Small intestine (tissue), 7 donors: ENCODE measurements at regions not wholly inside any gene's neighbourhood (a gene's known extent, or its start where the extent isn't known, plus 50 kb on each side); places are given as distances from the start of the nearest gene placed in this dataset.

ENCODE experiments used
- DNase-seq, 2 donors: peaks; one replicate each; pipeline versions ENCODE4 v3.0.0 to v3.0.0-alpha.2; 2013
- FAIRE-seq: peaks from 2 replicates; lab custom pipeline; 2012; peaks lifted over from hg19 to GRCh38; lab: Jason Lieb, UNC
- H3K27ac ChIP-seq, 3 donors: one replicate each; pipeline ENCODE4 v1.5.1; 2013; ENCODE audit warnings: low read length in 2 of 3, mild to moderate bottlenecking in 2 of 3, control low read depth in 1 of 3, inconsistent platforms in 1 of 3, low read depth in 1 of 3, moderate library complexity in 1 of 3
- H3K27me3 ChIP-seq, 3 donors: one replicate each; pipeline ENCODE4 v1.6.1; 2013; ENCODE audit warnings: low read length in 3 of 3, inconsistent platforms in 1 of 3; ENCODE audit not compliant: control insufficient read depth in 3 of 3, insufficient read depth in 3 of 3
- H3K36me3 ChIP-seq, 3 donors: one replicate each; pipeline ENCODE4 v1.6.1; 2013; ENCODE audit warnings: low read length in 3 of 3, inconsistent platforms in 1 of 3, low read depth in 1 of 3, mild to moderate bottlenecking in 1 of 3, moderate library complexity in 1 of 3; ENCODE audit not compliant: control insufficient read depth in 3 of 3, insufficient read depth in 2 of 3
- H3K4me1 ChIP-seq, 3 donors: one replicate each; pipeline ENCODE4 v1.6.1; 2013; ENCODE audit warnings: low read length in 2 of 3, inconsistent platforms in 1 of 3, low read depth in 1 of 3, mild to moderate bottlenecking in 1 of 3, moderate library complexity in 1 of 3; ENCODE audit not compliant: control insufficient read depth in 3 of 3, insufficient read depth in 2 of 3
- H3K4me3 ChIP-seq, 3 donors: one replicate each; pipeline ENCODE4 v1.5.1; 2013; ENCODE audit warnings: low read length in 3 of 3, control low read depth in 1 of 3, inconsistent platforms in 1 of 3, low read depth in 1 of 3, mild to moderate bottlenecking in 1 of 3, moderate library complexity in 1 of 3
- H3K9me3 ChIP-seq, 2 donors: one replicate each; pipeline ENCODE4 v1.6.1; 2013; ENCODE audit warnings: low read depth in 1 of 2, low read length in 1 of 2; ENCODE audit not compliant: control insufficient read depth in 2 of 2, insufficient read depth in 1 of 2
- WGBS, 3 donors: extraction: QIAGEN DNeasy Blood & Tissue Kit; methylation state at CpG; one replicate each; pipeline ENCODE4 v1.1.7; 2013; 5-methylcytosine and 5-hydroxymethylcytosine counted together
- donor health status: healthy with polysubstance abuse.
- donor health status: control.
- donor health status: control.
- donor health status: Bipolar disorder and iron deficiency.
- donor health status: healthy.

DNA sequence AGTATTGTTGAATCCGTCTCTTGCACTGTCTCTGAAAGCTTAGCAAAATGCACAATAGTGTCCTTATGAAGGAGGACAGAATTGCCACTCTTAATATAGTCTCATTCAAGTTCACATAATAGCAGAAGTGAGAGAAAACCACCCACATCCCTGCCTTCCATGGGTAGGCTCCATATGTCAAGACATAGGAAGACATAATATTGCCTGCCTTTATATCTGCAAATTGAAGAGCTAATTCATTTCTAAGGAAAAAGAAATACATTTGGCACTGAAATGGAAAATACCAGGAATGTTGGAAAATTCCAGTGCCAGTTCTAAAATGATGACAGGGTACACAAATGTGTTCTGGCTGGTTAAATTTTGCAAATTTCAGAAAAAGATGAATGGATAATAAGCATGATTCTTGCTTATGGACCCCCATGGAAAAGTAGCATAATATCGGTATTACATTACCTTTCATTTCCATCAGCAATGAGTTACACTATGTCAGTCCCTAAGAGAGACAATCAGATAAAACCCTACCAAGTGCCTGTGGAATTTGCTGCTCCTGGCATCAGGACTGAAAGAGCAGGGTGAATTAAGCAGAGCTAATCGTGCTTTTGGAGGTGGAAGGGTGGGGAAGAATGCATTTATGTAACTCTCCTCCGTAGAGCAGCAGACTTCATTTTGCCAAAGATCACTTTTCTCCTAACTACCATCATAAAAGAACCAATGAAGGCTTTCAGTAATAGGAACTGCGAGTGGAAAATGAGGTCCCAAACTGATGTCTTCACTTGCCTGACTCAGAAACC lies 312.6 kb downstream of the FGFR2 start:
- Histone ChIP-seq H3K27me3 (no peaks in the 10 kb centered on the region), H3K4me1 (peaks cover 0 to 8% (median 4%) of the 10 kb centered on the region in 3 donors), H3K36me3 (no peaks in the 10 kb centered on the region), H3K27ac (no peak overlapping the region), H3K9me3 (no peaks in the 10 kb centered on the region), H3K4me3 (no peak overlapping the region)
- DNase-seq = no peak
- FAIRE-seq = no peak
- 37 to 68% (median 41%) methylated on average over 5 of the region's 5 CpGs for WGBS, 3 donors

DNA sequence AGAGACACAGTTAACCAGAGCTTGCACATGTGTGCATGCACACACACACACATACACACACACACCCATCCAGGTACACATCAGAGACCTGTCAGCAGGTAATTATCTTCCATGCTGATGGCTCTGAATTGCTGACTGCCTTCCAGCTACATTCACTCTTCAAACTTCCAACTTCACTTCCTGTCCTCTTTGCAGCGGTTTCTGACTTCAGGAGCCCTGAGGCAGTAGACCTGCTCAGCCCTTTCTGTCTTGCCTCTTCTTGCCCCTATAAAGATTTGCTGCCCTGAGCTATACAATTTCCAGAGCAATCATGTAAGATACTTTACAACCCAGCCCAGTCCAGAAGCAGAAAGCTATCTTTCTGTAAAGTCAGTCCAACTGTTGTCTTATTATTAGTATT lies 310.2 kb downstream of the FGFR2 start:
- 70 to 94% (median 75%) methylated on average over 1 of the region's 1 CpG for WGBS, 3 donors
- no peak overlapping the region for H3K27ac ChIP-seq
- H3K4me3 ChIP-seq = no peak overlapping the region
- FAIRE-seq (no peak), DNase-seq (no peak)
- no peaks in the 10 kb centered on the region for H3K27me3 ChIP-seq
- no peaks in the 10 kb centered on the region for H3K9me3 ChIP-seq
- H3K4me1 ChIP-seq = peaks cover 0 to 11% (median 4%) of the 10 kb centered on the region in 3 donors
- no peaks in the 10 kb centered on the region for H3K36me3 ChIP-seq

DNA sequence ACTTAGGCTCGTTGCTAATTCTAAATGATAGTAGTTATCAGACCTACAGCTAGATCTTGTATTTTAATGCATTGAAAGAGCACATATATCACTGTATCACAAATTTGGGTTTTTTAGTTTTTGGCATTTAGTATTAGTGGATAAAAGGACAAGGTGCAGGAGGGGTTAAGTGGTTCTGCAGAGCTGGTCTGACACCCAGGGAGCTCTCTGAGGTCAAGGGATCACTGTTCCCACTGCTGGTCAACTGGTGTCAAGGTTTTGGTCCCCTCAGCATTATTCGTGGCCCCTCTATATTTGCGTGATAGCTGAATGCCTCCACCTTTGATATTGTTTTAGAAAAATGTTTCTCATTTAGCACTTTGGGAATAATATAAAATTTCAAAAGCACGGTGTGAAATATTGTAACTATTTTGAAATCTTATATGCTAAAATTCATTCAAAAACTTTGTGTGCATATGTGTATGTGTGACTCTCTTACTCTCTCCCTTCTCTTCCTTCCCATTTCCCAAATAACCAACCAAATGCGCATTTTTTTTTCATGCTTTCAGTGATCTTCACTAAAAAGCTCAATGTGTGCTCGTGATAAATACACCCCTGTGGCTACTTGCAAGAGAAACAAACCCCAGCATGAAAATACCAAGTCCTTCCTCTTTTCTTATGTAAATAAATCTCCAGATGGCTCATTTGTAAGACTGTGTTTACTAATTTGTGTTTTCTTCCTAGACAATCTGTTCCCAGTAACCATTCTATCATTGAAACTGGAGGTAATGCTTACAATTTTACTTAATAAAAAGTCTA lies 309.2 kb downstream of the FGFR2 start:
- 61 to 82% (median 71%) methylated on average over 6 of the region's 6 CpGs for WGBS, 3 donors
- peaks cover 0 to 11% (median 4%) of the 10 kb centered on the region in 3 donors for H3K4me1 ChIP-seq
- no peaks in the 10 kb centered on the region for H3K27me3 ChIP-seq
- no peaks in the 10 kb centered on the region for H3K36me3 ChIP-seq
- no peaks in the 10 kb centered on the region for H3K9me3 ChIP-seq
- H3K4me3 ChIP-seq = no peak overlapping the region
- DNase-seq = no peak
- no peak overlapping the region for H3K27ac ChIP-seq
- FAIRE-seq = no peak

DNA sequence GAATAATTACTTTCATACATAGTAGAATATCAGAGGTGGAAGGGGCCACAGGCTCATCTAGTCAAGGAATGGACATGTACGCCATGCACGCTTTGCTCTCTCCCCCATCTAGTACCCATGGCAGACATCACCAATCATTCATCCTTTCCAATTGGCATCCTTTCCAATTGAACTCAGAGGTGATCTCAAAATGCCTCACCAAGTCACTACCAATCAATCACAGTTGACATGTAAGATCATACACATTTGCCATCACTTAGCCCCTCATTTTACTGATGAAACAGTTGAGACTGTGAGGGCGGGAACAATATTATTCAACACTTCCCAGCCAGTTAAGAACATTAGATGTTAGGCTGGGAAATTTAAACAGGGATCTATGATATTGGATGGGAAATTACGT lies 308.4 kb downstream of the FGFR2 start:
- H3K4me1 ChIP-seq = peaks cover 0 to 12% (median 4%) of the 10 kb centered on the region in 3 donors
- no peaks in the 10 kb centered on the region for H3K36me3 ChIP-seq
- DNase-seq (no peak), FAIRE-seq (no peak)
- no peaks in the 10 kb centered on the region for H3K9me3 ChIP-seq
- no peaks in the 10 kb centered on the region for H3K27me3 ChIP-seq
- 88 to 98% (median 94%) methylated on average over 4 of the region's 4 CpGs for WGBS, 3 donors
- no peak overlapping the region for H3K27ac ChIP-seq
- no peak overlapping the region for H3K4me3 ChIP-seq

DNA sequence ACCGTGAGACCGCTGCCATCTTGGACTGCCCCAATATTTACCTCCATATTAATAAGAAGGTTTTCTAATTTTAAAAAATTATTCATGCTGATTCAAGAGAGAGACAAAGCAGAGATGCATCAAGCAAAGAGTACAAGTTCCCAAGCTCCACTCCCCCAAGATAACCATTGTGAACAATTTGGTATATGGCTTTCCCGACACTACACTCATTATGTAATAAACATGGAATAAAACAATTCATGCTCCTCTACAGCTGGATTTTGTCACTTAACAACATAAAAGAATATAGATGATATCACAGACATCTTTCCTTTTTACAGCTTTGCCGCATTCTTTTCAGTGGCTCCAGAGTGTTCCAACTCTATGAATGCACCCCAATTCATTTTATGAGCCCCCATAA lies 307.6 kb downstream of the FGFR2 start:
- 86 to 92% (median 87%) methylated on average over 4 of the region's 4 CpGs for WGBS, 3 donors
- H3K36me3 ChIP-seq = no peaks in the 10 kb centered on the region
- peaks cover 0 to 21% (median 2%) of the 10 kb centered on the region in 3 donors for H3K4me1 ChIP-seq
- H3K4me3 ChIP-seq = no peak overlapping the region
- FAIRE-seq (no peak), DNase-seq (no peak)
- H3K9me3 ChIP-seq = no peaks in the 10 kb centered on the region
- no peak overlapping the region for H3K27ac ChIP-seq
- H3K27me3 ChIP-seq = no peaks in the 10 kb centered on the region

DNA sequence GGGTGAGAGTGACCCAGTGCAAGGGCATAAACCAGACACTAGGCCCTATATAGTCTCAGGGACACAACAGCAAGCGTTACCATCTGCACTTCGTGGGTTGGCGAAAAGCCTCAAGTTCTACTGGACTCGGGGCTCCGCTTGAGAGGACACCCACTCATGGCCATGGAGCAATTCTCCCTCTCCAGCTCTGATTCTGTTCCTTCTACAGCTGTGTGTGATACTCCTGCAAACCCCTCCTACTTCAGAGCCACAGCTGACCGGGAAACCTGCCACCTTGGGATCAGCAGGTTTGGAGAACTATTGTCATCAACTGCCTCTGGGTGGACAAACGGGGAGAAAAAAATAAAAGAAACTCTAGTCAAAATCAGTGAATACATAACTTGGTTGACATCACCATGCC lies 306.9 kb downstream of the FGFR2 start:
- no peaks in the 10 kb centered on the region for H3K9me3 ChIP-seq
- H3K27me3 ChIP-seq = no peaks in the 10 kb centered on the region
- FAIRE-seq (no peak), DNase-seq (no peak)
- H3K27ac ChIP-seq = no peak overlapping the region
- no peak overlapping the region for H3K4me3 ChIP-seq
- peaks cover 0 to 25% (median 0%) of the 10 kb centered on the region in 3 donors for H3K4me1 ChIP-seq
- no peaks in the 10 kb centered on the region for H3K36me3 ChIP-seq
- WGBS, 3 donors = 86 to 88% (median 88%) methylated on average over 7 of the region's 7 CpGs

DNA sequence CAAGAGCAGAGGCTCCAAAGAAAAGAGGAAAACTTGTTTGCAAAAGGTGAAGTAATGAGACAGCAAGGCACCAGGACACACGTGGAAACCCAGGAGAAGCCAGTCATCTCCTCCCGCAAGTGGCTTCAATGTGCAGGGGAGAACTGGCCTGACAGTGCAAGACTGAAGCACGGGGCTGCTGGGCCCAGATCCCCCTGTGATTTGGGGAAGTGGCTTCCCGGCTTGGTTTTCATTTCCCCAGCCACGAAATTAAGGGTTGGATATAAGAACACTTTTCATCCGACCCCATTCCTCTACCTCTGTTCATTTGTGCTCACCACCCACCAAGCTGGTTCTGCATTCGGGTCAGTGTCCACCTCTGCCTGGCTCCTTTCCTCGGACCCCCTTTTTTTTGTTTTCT lies 306.4 kb downstream of the FGFR2 start:
- Histone ChIP-seq H3K4me1 (peaks cover 0 to 25% (median 0%) of the 10 kb centered on the region in 3 donors), H3K4me3 (no peak overlapping the region), H3K9me3 (no peaks in the 10 kb centered on the region), H3K27ac (no peak overlapping the region), H3K36me3 (no peaks in the 10 kb centered on the region), H3K27me3 (no peaks in the 10 kb centered on the region)
- DNase-seq = no peak
- 48 to 75% (median 65%) methylated on average over 8 of the region's 8 CpGs for WGBS, 3 donors
- no peak for FAIRE-seq

DNA sequence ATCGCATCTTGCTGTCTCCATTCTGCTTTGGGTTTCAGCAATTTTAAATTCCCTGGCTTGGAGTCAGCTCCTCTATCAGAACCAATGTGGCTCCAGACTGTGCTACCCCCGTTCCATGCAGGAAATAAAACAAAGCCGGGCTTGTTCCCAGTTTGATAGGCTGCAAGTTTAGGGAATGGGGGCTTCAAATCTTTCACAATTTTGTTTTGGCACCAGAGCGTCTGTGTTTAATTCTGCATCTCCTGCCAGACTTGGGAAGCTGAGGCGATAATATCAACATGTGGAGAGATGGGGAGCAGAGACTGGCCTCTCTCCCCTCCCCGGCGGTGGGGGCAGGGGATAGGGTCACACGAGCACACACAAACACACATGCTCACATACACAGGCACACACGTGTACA lies 305.9 kb downstream of the FGFR2 start:
- FAIRE-seq = no peak
- peaks cover 0 to 25% (median 0%) of the 10 kb centered on the region in 3 donors for H3K4me1 ChIP-seq

More for the DNA sequence above, 305.9 kb downstream of the FGFR2 start:
- H3K4me3 ChIP-seq = no peak overlapping the region
- no peak for DNase-seq
- no peaks in the 10 kb centered on the region for H3K9me3 ChIP-seq
- WGBS, 3 donors = 68 to 86% (median 77%) methylated on average over 9 of the region's 9 CpGs
- no peaks in the 10 kb centered on the region for H3K36me3 ChIP-seq
- no peaks in the 10 kb centered on the region for H3K27me3 ChIP-seq
- H3K27ac ChIP-seq = no peak overlapping the region
